Mesenchymal stem cell (in vitro differentiated cells and primary cell): ENCODE measurements at regions not wholly inside any gene's neighbourhood (a gene's known extent, or its start where the extent isn't known, plus 50 kb on each side); places are given as distances from the start of the nearest gene placed in this dataset.

Experiments
- DNase-seq: peaks from one replicate; pipeline ENCODE4 v3.0.0-alpha.2; 2013
- H2AFZ ChIP-seq: one replicate; pipeline ENCODE4 v1.6.1; 2013; ENCODE audit warnings: low read depth, mild to moderate bottlenecking, control low read depth, inconsistent platforms, low read length, moderate library complexity
- H2AK5ac ChIP-seq: 2 replicates; pipeline ENCODE4 v1.6.1; 2013; ENCODE audit warnings: low read length, moderate library complexity, mild to moderate bottlenecking, inconsistent platforms; ENCODE audit not compliant: severe bottlenecking
- H2BK120ac ChIP-seq: one replicate; pipeline ENCODE4 v1.6.1; 2013; ENCODE audit warnings: low read depth, mild to moderate bottlenecking, inconsistent platforms, low read length, moderate library complexity
- H2BK12ac ChIP-seq, 2 experiments: one replicate each; pipeline ENCODE4 v1.6.1; 2013; ENCODE audit warnings: inconsistent platforms in 2 of 2, low read length in 2 of 2, mild to moderate bottlenecking in 2 of 2, moderate library complexity in 2 of 2, control low read depth in 1 of 2
- H2BK15ac ChIP-seq: one replicate; pipeline ENCODE4 v1.6.1; 2013; ENCODE audit warnings: mild to moderate bottlenecking, low read depth, inconsistent platforms; ENCODE audit not compliant: poor library complexity, severe bottlenecking
- H2BK5ac ChIP-seq: 2 replicates; pipeline ENCODE4 v1.6.1; 2013; ENCODE audit warnings: low read depth, mild to moderate bottlenecking, low read length, control low read depth, inconsistent platforms; ENCODE audit not compliant: poor library complexity, severe bottlenecking
- H3K14ac ChIP-seq, 2 experiments: one replicate each; pipeline ENCODE4 v1.6.1; 2013; ENCODE audit warnings: inconsistent platforms in 2 of 2, low read length in 2 of 2, control low read depth in 1 of 2, mild to moderate bottlenecking in 1 of 2, moderate library complexity in 1 of 2
- H3K18ac ChIP-seq, 2 experiments: one replicate each; pipeline ENCODE4 v1.6.1; 2013; ENCODE audit warnings: inconsistent platforms in 2 of 2, low read length in 2 of 2, control low read depth in 1 of 2, low read depth in 1 of 2, mild to moderate bottlenecking in 1 of 2
- H3K23ac ChIP-seq, 2 experiments: one replicate each; pipeline ENCODE4 v1.6.1; 2013; ENCODE audit warnings: inconsistent platforms in 2 of 2, low read length in 2 of 2, mild to moderate bottlenecking in 2 of 2, moderate library complexity in 2 of 2, control low read depth in 1 of 2
- H3K27ac ChIP-seq: 2 replicates; pipeline ENCODE4 v1.5.1; 2013; ENCODE audit warnings: mild to moderate bottlenecking, moderate library complexity, low read length, control low read depth, inconsistent platforms; ENCODE audit not compliant: poor library complexity, severe bottlenecking
- H3K27me3 ChIP-seq, 2 experiments: 2 replicates each; pipeline versions ENCODE4 v1.6.1 to v1.7.0; 2013; ENCODE audit warnings: low read length in 2 of 2, mild to moderate bottlenecking in 2 of 2, moderate library complexity in 2 of 2, control low read depth in 1 of 2, inconsistent platforms in 1 of 2; ENCODE audit not compliant: control insufficient read depth in 1 of 2, insufficient read depth in 1 of 2
- H3K36me3 ChIP-seq, 2 experiments: 2 replicates each; pipeline versions ENCODE4 v1.6.1 to v1.7.0; 2013; ENCODE audit warnings: low read length in 2 of 2, control low read depth in 1 of 2, inconsistent platforms in 1 of 2, low read depth in 1 of 2, mild to moderate bottlenecking in 1 of 2; ENCODE audit not compliant: insufficient read depth in 2 of 2, control insufficient read depth in 1 of 2
- H3K4ac ChIP-seq, 2 experiments: one replicate each; pipeline ENCODE4 v1.6.1; 2013; ENCODE audit warnings: inconsistent platforms in 2 of 2, low read length in 2 of 2, mild to moderate bottlenecking in 2 of 2, moderate library complexity in 2 of 2, control low read depth in 1 of 2, low read depth in 1 of 2
- H3K4me1 ChIP-seq: 2 replicates; pipeline ENCODE4 v1.6.1; 2013; ENCODE audit warnings: low read depth, low read length, control low read depth; ENCODE audit not compliant: control insufficient read depth, insufficient read depth
- H3K4me2 ChIP-seq: 2 replicates; pipeline ENCODE4 v1.6.1; 2013; ENCODE audit warnings: low read length, mild to moderate bottlenecking, inconsistent platforms; ENCODE audit not compliant: poor library complexity, severe bottlenecking
- H3K4me3 ChIP-seq, 2 experiments: 2 replicates each; pipeline versions ENCODE4 v1.5.1 to v1.7.0; 2013; ENCODE audit warnings: low read length in 2 of 2, mild to moderate bottlenecking in 2 of 2, control low read depth in 1 of 2, low read depth in 1 of 2; ENCODE audit not compliant: insufficient read depth in 1 of 2
- H3K79me1 ChIP-seq: replicated peaks from 2 replicates; pipeline ENCODE4 v1.6.1; 2013; ENCODE audit warnings: mild to moderate bottlenecking, control low read depth, low read length, inconsistent platforms; ENCODE audit not compliant: poor library complexity, severe bottlenecking
- H3K9ac ChIP-seq: 2 replicates; pipeline ENCODE4 v1.7.0; 2013; ENCODE audit warnings: mild to moderate bottlenecking, low read length, moderate library complexity
- H3K9me3 ChIP-seq: 2 replicates; pipeline ENCODE4 v1.7.0; 2013; ENCODE audit warnings: mild to moderate bottlenecking, low read length; ENCODE audit not compliant: control insufficient read depth
- H4K8ac ChIP-seq: one replicate; pipeline ENCODE4 v1.6.1; 2013; ENCODE audit warnings: inconsistent platforms, mild to moderate bottlenecking, low read length, moderate library complexity
- H4K91ac ChIP-seq: one replicate; pipeline ENCODE4 v1.6.1; 2013; ENCODE audit warnings: mild to moderate bottlenecking, low read length, inconsistent platforms
- WGBS: methylation state at CpG from one replicate; pipeline ENCODE4 v1.1.7; 2013; ENCODE audit warnings: mixed read lengths; 5-methylcytosine and 5-hydroxymethylcytosine counted together

DNA sequence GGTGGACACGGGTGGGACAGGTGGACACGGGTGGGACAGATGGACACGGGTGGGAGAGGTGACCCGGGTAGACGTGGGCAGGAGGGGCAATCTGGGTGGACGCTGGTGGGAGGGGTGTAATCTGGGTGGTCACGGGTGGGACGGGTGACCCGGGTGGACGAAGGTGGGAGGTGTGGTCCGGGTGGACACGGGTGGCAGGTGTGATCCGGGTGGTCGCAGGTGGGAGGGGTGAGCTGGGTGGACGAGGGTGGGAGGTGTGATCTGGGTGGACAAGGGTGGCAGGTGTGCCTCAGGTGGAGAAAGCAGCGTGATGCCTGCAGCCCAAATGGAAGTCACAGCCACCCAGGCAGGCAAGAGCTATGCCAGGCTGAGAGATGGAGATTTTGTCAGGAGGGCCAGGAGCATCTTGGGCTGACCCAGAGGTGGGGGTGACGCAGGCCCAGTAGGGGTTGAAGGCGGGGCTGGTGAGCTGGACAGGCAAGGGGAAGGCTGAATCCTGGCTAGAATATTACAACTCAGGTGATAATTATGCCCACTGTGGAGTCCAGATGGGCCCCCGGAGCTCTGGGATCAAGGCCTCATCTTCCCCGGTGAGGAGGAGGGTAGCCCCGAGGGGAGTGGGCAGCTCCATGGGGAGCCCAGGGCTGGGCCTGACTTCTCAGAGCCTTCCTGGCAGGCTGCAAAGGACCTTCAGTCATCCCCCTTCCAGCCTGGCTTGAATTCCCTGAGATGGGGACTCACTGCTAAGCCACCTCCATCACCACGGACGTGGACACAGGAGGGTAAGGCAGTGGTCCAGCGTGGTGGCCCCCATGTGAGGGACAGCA is 100.0 kb downstream of the ADRA2C start:
- no peak overlapping the region for H2AFZ ChIP-seq
- no peak overlapping the region for H3K9ac ChIP-seq
- 85% methylated on average over 24 of the region's 24 CpGs for WGBS

GRCh38 chr4:3866813-3867129 is 100.6 kb downstream of the ADRA2C start:
- WGBS = 84% methylated on average over 9 of the region's 9 CpGs
- no peak overlapping the region for H2BK15ac ChIP-seq
- no peak overlapping the region for H3K23ac ChIP-seq
- no peaks in the 10 kb centered on the region for H3K9me3 ChIP-seq
- peaks cover 62 to 91% of the 10 kb centered on the region in 2 experiments for H3K27me3 ChIP-seq
- H3K79me1 ChIP-seq = no peaks in the 10 kb centered on the region
- no peak overlapping the region for H3K14ac ChIP-seq
- H3K4me2 ChIP-seq = no peak overlapping the region
- no peak overlapping the region for H4K91ac ChIP-seq
- no peak overlapping the region for H3K27ac ChIP-seq
- no peak overlapping the region for H3K4ac ChIP-seq
- no peak for DNase-seq
- H2BK12ac ChIP-seq = no peak overlapping the region
- H3K4me1 ChIP-seq = peaks cover 5% of the 10 kb centered on the region
- no peak overlapping the region for H2AK5ac ChIP-seq
- H2BK120ac ChIP-seq = no peak overlapping the region
- no peak overlapping the region for H2AFZ ChIP-seq
- H4K8ac ChIP-seq = no peak overlapping the region
- no peak overlapping the region for H3K4me3 ChIP-seq
- H3K9ac ChIP-seq = no peak overlapping the region
- H3K36me3 ChIP-seq = no peaks in the 10 kb centered on the region
- no peak overlapping the region for H2BK5ac ChIP-seq
- no peak overlapping the region for H3K18ac ChIP-seq

More for the DNA sequence above, 100.0 kb downstream of the ADRA2C start:
- Histone ChIP-seq H2AK5ac (no peak overlapping the region), H3K79me1 (no peaks in the 10 kb centered on the region), H2BK5ac (no peak overlapping the region), H2BK15ac (no peak overlapping the region), H3K4me1 (peaks cover 2% of the 10 kb centered on the region), H3K18ac (no peak overlapping the region), H2BK12ac (no peak overlapping the region), H3K27me3 (peaks cover 65 to 93% of the 10 kb centered on the region in 2 experiments), H3K9me3 (no peaks in the 10 kb centered on the region), H4K8ac (no peak overlapping the region), H3K4me2 (no peak overlapping the region), H2BK120ac (no peak overlapping the region), H3K14ac (no peak overlapping the region), H3K4me3 (no peak overlapping the region), H3K27ac (no peak overlapping the region), H3K4ac (no peak overlapping the region), H4K91ac (no peak overlapping the region), H3K23ac (no peak overlapping the region), H3K36me3 (no peaks in the 10 kb centered on the region)
- DNase-seq = no peak

DNA sequence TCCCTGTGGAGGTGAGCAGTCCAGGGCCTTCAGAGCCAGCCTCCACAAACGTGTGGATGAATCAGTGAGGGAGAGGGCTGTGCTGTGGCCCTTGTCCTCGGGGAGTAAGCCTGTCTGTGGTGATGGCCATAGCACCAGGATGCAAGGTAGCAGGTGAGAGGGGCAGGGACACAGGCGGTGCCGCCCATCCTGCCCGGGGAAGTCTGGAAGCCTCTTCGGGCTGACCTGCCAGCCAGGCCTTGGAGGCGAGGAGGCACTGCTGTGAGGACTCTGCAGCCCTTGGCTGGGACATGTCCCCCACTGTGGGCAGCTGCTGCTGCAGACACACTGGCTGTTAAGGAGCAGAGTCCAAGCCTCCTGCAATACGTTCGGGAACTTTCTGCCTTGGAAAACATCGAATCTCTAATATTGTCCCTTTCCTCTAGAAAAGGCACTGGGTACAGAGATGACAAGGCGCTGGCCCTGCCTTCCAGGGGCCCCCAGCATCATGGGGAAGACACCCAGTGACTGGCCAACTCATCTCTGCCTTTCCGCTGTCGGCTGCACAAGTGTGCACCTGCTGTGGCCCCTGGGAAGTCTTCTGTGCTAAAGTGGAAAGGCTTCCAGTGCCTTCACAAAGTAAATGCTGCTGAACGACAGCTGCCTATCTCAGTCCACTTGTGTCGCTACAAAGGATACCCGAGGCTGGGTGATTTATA is 101.4 kb downstream of the ADRA2C start:
- no peak overlapping the region for H2BK12ac ChIP-seq
- H3K4me2 ChIP-seq = no peak overlapping the region
- no peak overlapping the region for H2AFZ ChIP-seq
- H3K27me3 ChIP-seq = peaks cover 62 to 91% of the 10 kb centered on the region in 2 experiments
- no peak overlapping the region for H4K8ac ChIP-seq
- H3K9me3 ChIP-seq = no peaks in the 10 kb centered on the region
- H2BK15ac ChIP-seq = no peak overlapping the region
- H3K27ac ChIP-seq = no peak overlapping the region
- H2BK5ac ChIP-seq = no peak overlapping the region
- H3K4me1 ChIP-seq = peaks cover 5% of the 10 kb centered on the region
- no peak overlapping the region for H3K9ac ChIP-seq
- H3K14ac ChIP-seq = no peak overlapping the region
- no peak overlapping the region for H3K4ac ChIP-seq
- H3K4me3 ChIP-seq = no peak overlapping the region
- H3K23ac ChIP-seq = no peak overlapping the region
- no peak overlapping the region for H4K91ac ChIP-seq
- no peaks in the 10 kb centered on the region for H3K36me3 ChIP-seq
- no peak overlapping the region for H2AK5ac ChIP-seq
- H2BK120ac ChIP-seq = no peak overlapping the region
- 80% methylated on average over 16 of the region's 16 CpGs for WGBS
- H3K79me1 ChIP-seq = no peaks in the 10 kb centered on the region
- DNase-seq = no peak
- H3K18ac ChIP-seq = no peak overlapping the region
